ENCODE measurements at regions not wholly inside any gene's neighbourhood (a gene's known extent, or its start where the extent isn't known, plus 50 kb on each side); places are given as distances from the start of the nearest gene placed in this dataset.

- TF ChIP-seq CTCF (IDR thresholded peaks at IDR 0.05) (no peak), POLR2A (IDR thresholded peaks at IDR 0.05) (no peak), EP300 (IDR thresholded peaks at IDR 0.05) (no peak)
Observed at GRCh38 chr3:33920511-33920910, 122.1 kb downstream of the PDCD6IP start.

All from tibial nerve (tissue), 4 donors.